ENCODE measurements at regions not wholly inside any gene's neighbourhood (a gene's known extent, or its start where the extent isn't known, plus 50 kb on each side); places are given as distances from the start of the nearest gene placed in this dataset.
"Not testable (repeated sequence)": the region's sequence is repeated elsewhere in the genome, so short reads cannot be mapped to it uniquely, and the experiment has no call there.

GRCh38 chr1:244304156-244304555, 147.6 kb downstream of the ADSS2 start:
- H3K27ac ChIP-seq, result no peak overlapping the region
- TF ChIP-seq ZFX (IDR thresholded peaks at IDR 0.05), result no peak

- H3K27ac ChIP-seq, result no peak overlapping the region
- no peak for TF ChIP-seq ZFX (IDR thresholded peaks at IDR 0.05)
- TF ChIP-seq CTCF (conservative IDR thresholded peaks at IDR 0.05), result no peak
These were observed 147.1 kb downstream of the ADSS2 start for GRCh38 chr1:244304656-244305055.

GRCh38 chr1:244305776-244306341, 145.8 kb downstream of the ADSS2 start:
- TF ChIP-seq ZFX (IDR thresholded peaks at IDR 0.05), result no peak
- no peak for TF ChIP-seq CTCF (conservative IDR thresholded peaks at IDR 0.05)
- H3K27ac ChIP-seq, result no peak overlapping the region

- H3K27ac ChIP-seq, result no peak overlapping the region
- TF ChIP-seq ZFX (IDR thresholded peaks at IDR 0.05) (no peak), CTCF (conservative IDR thresholded peaks at IDR 0.05) (no peak)
These were observed 145.2 kb downstream of the ADSS2 start for GRCh38 chr1:244306544-244306943.

GRCh38 chr1:244309191-244309590, 142.5 kb downstream of the ADSS2 start:
- H3K27ac ChIP-seq, result not testable (repeated sequence)

- TF ChIP-seq CTCF (conservative IDR thresholded peaks at IDR 0.05) (no peak), ZFX (IDR thresholded peaks at IDR 0.05) (no peak)
These were observed 139.8 kb downstream of the ADSS2 start for GRCh38 chr1:244311784-244312532.

GRCh38 chr1:244313346-244313745, 138.4 kb downstream of the ADSS2 start:
- H3K27ac ChIP-seq, result no peak overlapping the region
- TF ChIP-seq ZFX (IDR thresholded peaks at IDR 0.05), result no peak
- no peak for TF ChIP-seq CTCF (conservative IDR thresholded peaks at IDR 0.05)

More at GRCh38 chr1:244311784-244312532, 139.8 kb downstream of the ADSS2 start:
- H3K27ac ChIP-seq, result no peak overlapping the region

- no peak for TF ChIP-seq CTCF (conservative IDR thresholded peaks at IDR 0.05)
- TF ChIP-seq ZFX (IDR thresholded peaks at IDR 0.05), result no peak
- no peak overlapping the region for H3K27ac ChIP-seq
These were observed 136.7 kb downstream of the ADSS2 start for GRCh38 chr1:244314921-244315559.

Measured in C4-2B (cell line).